AML-193 (cell line): ENCODE measurements at regions not wholly inside any gene's neighbourhood (a gene's known extent, or its start where the extent isn't known, plus 50 kb on each side); places are given as distances from the start of the nearest gene placed in this dataset.

Experiments
- DNase-seq, 2 experiments: peaks; one replicate each; lab custom pipeline; 2025; lab: John Stamatoyannopoulos, UW

DNA sequence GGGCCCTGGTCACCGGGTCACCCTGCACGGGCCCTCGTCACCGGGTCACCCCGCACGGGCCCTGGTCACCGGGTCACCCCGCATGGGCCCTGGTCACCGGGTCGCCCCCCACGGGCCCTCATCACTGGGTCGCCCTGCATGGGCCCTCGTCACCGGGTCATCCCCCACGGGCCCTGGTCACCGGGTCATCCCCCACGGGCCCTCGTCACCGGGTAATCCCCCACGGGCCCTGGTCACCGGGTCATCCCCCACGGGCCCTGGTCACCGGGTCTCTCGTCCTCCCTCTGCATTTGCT, 77.6 kb downstream of the RIPK4 start:
- no peak for DNase-seq

DNA sequence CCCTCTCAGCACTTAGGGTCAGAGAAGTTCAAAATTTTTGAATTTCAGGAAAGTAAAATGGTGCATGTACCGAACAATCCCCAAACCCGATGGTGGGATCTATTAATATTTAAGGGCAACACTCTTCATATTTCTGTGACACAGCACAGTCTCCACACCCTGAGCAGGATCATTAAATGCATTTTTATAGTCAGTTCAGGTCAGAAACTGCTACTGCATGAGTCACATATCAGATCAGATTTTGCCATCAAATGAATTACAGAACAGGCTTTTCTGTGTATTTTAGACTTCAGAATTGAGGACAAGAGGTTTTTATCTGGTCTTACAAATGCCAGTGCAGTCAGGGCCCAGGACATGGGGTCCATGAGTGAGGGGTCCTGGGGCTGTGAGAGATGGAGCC, 79.2 kb downstream of the RIPK4 start:
- DNase-seq = no peak

DNA sequence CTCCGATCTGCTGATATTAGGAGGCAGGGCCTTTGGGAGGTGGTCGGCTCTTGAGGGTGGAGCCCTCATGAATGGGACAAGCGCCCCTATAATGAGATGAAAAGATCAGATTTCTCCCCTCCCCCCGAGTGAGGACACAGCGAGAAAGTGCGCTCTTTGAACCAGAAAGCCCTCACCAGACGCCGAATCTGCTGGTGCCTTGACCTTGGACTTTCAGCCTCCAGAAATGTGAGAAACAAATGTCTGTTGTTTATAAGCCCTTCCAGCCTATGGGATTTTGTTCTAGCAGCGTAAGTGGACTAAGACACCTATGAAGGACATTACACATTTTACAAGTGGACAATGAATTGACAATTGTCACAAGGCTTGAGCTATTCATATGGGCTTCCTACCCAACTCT, 80.2 kb downstream of the RIPK4 start:
- DNase-seq = no peak

DNA sequence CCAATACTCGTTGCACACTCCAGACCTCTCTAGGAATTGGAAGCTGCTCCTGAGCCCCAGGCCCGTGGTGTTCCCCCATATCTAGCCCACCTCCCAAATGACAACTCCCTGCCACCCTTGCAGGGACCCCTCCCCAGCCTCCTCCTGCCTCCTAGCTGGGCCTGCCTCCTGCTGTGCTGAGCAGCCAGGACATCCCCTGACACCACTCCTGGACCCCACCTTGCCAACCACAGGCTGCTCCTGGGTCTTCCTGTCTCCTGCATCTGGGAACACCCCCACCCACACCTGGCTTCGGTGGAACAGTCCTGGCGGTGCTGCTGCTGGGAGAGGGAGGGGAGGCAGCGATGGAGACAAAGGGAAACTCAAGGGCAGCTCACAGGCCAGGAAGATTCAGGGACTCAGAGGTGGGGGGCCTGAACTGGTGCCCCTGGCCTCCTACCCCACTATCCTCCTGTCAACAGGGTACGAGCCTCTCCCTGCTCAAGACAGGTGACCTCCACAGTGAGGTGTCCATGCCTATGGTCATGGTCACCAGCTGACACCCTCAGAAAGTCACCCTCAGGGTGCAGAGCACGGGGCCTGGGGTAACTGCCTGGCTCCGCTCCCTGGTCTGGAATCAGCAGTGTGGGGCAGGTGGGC, 81.2 kb downstream of the RIPK4 start:
- DNase-seq = no peak

DNA sequence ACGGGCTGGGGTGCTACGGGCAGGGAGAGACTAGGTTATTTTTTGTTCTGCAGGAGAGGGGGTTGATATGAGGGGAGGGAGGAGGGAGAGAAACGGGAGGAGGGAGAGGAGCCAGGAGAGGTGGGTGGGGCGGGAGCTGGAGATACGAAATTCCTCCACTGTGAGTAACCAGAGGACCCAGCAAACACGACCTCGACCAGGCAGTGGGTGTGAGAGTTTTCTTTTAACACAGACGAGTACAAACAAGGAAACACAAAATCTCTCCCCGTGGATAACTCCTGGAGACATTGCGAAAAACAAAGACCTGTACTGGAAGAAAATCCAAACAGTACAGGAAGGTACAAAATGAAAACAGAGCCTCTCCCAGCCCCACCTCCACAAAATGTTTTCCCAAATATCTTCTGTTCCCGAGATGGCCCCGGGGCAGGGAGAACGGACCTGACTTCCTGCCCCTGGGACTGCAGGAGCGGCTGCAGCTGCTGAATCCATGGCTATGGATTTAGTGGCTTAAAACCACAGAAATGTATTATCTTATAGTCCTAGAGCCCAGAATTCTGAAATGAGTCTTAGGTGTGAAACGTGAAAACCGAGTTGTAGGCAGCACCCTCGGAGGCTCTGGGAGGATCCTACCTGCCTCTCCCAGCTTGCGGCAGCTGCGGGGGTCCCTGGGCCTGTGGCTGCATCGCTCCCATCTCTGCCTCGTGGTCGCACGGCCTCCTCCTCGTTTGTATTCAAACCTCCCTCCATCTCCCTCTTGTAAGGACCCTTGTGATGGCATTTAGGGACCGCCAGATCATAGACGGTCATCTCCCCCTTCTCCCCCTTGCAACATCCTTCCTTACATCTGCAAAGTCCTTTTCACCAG, 82.2 kb downstream of the RIPK4 start:
- no peak for DNase-seq

DNA sequence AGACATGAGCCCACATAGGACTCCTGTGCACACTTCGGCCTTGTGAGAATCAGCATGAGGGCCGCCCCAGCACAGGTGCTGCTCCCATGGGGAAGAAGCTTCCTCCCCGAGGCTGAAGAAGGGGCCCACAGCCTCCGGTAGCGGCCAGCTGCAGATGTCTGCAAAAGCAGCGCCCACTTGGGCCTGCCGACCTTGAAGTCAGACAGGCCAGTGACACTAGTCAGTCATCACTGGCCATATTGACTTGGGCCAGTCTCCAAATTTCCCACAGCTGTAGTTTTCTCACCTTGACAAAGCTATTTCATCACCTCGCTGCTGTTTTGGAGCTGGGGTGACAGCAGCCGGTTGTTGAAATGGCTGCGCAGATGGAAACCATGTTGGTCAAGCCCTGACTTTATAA, 83.0 kb downstream of the RIPK4 start:
- DNase-seq = no peak

DNA sequence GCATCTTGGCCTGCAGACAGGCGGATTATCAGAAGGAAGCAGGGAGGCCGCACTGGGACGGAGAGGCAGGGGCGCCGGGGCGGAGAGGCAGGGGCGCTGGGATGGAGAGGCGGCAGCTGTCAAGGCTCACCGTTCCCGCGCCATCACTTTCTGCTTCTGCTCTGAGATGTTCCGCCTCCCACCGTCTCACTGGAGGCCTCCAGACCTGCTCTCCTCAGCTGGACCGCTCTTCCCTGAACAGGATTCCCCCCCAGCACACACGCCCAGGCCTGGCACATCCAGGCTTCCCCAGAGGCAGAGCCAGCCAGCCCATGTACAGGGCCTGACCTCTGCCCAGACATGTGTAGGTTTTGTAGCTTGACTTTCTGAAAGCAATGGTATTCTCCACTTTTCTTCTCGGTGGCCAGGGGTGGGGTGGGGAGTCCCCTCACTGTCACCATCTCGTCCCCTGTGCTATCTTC, 84.1 kb downstream of the RIPK4 start:
- no peak for DNase-seq

DNA sequence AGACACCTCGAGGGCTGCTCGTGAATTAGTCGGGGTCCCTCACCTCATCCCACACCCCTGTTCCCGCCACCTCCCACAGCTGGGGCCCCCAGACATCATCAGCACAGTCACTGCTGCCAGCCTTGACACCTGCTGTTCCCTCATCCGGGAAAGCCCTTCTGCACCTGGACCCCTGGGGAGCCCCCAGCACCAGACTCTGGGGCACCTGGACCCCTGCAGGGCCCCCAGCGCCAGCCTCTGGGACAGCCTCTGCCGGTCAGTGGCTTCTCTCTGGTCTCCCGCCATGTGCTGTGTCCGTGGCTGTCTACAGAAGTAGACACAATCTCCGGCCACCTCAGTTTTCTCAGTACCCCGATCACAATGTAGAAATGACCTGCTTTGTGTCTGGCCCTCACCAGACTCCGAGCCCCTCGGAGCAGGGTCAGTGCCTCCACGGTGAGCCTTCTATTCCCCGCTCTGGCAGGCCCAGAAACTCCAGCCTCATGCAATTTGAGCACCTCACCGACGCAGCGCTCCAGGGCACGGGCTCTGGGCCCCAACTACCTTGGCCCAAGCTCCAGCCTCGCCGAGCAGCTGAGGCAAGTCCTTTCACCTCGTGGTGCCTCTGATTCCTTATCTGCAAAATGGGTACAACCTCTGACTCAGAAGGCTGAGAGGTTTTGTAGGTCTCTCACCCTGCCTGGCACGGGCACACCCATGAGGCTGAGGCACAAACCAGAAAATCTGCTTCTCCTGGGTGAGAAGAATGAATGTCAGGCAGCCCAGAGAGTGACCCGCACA, 84.7 kb downstream of the RIPK4 start:
- DNase-seq = no peak

DNA sequence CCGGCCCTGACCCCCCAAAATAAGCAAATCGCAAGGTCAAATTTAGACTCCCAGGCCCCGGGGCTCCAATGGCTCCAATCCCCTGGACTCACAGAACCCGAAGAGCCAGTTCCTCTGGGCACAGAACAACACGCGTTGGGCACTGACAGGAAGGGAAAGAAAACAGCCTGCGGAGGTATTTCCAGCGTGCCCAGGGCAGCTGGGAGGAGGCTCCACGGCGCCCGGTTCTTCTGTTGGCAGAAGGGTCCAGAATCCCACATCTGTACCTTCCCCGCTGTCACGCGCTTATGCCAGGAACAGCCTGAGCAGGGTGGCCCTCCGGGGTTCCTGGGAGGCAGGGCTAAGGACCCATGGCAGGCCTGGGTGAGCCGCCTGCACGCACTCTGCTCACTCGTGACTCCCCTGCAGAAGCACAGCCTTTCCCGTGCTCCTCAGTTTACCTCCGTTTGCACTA, 85.5 kb downstream of the RIPK4 start:
- no peak for DNase-seq

DNA sequence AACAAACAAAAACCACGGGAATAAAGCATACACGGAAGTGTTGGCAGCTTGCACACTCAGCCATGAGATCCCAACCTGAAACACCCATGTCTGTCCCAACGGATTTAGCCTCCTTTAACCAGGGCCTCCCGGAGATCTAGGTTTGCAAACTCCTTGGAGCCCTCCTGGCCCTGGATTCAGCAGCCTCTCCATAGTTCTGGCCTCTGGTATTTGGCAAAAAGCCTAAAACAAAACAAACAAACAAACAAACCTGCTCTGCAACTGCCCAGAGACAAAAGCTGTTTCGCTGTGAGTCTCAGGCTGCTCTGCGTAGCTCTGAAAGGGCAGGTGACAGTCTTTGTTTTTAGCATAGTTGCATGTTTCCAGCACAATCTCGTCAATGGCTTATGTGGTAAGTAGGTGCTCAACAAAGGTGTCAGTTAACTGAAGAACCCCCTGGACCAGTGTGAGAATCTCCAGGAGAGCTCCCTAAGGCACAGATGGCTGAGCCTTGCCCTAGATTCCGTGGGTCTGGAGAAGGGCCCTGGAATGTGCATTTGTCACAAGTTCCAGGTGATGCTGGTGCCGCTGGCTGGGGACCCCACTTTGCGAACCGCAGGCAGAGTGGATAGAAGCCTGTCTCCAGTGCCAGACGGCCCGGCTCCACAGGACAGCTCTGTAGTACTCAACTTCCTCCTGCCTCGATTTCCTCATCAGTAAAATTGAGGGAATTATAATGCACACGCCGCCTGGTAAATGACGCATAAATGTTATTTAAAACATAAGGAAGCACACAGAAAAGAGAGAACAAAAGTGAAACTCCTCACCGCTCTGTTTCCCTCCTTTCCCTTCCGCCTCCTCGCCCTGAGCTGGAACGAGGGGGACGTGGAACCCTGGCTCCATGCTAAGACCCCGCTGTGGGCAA, 86.2 kb downstream of the RIPK4 start:
- DNase-seq = no peak

DNA sequence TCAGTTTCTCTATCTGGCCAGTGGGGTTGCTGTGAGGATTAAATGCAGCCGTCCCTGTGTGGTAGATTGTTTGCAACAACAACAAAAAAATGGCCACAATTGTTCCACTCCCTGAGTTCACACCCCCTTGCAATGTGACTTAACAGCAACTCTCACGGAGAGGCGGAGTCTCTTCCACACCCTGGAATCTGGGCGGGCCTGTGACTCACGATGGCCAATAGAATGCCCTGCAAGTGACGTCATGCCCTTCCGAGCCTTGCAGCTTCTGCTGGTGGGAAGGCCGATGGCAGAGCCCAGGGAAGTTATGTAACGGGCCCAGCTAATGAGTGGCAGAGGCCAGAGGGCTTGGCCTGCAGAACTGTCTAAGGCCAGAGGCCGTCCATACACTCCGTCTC, 87.9 kb downstream of the RIPK4 start:
- DNase-seq = no peak

DNA sequence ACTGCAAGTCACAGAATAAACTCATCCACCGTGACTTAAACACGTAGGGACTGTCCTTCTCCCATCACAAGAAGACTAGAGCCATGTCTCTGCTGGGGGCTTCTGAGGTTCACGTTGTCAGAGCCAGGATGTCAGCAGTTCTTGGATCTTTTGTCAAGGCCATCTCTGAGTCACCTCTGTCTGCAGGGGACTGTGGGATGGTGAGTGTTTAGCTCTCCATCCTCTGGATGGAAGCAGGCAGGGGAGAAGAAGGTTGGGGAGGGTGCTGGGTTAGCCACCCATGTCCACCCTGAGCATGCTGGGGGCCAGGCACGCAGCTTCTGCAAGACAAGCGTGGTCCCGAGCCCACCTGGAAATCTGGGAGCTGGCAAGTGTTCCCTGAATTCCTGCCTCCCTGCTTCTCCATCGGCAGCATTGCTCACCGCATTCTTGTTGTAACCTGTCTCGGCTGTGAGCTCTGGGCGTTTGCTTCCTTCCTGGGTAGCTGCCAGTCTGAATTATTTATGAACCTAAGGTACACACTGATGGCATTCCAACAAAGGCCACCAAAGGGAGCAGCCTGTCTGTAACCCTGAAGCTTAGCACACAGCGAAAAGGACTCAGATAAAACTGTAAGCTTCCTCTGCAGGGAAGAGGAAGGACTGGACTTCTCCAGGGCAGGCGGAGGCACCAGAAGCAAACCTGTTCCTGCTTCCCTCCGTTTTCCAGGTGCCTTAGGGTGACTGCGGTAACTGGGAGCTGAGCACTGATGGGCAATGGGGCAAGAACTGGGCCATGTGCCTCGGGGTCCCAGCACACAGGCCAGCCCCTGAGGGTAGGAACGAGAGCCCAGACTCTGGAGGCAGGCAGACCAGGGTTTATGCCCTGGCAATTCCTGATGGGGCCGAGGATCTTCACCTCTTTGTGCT, 88.6 kb downstream of the RIPK4 start:
- no peak for DNase-seq

DNA sequence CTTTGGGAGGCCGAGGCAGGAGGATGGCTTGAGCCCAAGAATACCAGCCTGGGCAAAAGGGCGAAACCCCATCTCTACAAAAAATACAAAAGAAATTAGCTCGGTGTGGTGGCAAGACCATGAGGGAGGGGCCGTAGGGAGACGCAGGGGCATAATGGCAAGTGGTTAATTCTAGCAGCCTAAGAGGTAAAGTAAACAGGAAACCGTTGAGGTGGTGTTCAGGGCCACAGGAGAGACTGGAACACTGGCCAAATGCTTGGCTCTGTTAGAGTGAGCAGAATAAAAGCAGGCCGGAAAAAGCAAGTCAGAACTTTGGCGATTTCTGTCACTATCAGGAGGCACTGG, 89.2 kb downstream of the RIPK4 start:
- DNase-seq = no peak

DNA sequence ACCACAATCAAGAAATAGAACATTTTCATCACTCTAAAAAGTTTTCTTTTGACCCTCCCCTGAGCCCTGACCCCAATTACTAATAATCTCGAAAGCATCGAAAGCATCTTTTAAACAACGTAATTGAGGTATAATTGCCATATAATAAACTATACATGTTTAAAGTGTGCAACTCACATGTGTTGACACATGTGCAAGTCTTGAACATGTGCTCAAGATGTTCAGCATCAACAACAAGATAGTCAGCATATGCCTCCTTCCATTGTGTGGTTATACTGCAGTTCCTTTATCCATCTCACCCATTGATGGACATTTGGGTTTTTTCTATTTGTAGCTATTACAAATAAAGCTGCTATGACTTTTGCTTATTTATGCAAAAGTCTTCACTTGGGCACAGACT, 90.7 kb downstream of the RIPK4 start:
- no peak for DNase-seq

DNA sequence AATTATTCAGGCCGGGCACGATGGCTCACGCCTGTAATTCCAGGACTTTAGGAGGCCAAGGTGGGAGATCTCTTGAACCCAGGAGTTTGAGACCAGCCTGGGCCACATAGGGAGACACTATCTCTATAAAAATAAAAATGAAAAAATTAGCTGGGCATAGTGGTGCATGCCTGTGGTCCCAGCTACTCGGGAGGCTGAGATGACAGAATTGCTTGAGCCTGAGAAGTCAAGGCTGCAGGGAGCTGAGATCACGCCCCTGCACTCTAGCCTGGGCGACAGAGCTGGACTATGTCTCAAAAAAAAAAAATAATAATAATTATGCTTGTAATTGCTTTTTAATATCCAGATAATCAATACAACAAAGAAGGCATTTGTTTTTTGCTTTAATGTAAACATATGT, 91.3 kb downstream of the RIPK4 start:
- DNase-seq = no peak

DNA sequence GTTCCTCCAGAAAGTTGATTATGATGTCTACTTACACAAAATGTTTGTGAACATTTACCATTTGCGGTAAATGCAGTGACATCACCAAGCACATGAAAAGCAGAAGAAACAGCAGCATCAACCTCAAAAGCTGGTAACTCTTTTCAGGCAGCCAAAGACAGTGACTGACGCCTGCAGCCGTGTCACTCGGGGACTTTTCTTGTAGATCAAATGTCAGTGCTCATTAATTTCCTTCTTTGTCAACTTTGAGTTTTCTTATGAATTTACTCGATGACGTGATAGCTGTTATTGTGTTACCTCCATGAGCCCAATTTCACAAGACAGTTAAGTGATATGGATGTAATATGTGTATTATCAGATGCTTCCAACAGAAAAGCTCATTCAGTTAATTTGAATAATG, 92.5 kb downstream of the RIPK4 start:
- no peak for DNase-seq

DNA sequence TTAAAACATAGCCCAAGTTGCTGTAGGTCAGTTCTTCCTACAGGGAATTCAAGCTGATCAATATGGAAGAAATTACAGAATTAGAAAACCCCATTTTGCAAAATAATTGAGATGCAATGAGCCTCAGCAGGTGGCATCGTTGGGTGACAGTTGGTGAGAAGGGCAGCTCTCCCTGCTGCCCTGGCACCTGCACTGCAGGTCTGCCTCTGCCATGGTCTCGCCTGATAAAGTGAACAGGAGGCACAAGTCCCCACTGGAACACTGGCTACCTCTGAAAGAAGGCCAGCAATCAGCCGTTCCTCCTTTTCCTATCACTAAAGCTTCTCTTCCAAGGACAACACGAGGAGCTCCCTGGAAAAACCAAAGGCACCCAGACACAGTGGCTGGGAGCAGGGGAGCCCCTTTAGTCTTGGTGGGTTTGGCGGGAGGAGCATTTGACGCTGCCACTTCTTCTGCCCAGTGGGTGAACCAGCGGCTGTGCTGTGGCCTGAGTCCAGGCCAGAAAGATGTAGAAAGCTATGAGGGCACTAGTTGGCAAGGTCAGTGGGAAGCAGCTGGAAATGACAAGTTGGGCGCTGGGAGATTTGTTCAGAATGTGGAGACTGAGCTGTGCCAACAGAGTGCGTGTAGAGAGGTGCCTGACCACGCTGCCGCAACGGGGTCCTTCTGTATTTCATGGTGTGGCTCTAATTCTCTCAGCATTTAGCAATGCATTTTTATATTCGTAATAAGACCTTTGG, 93.1 kb downstream of the RIPK4 start:
- no peak for DNase-seq

DNA sequence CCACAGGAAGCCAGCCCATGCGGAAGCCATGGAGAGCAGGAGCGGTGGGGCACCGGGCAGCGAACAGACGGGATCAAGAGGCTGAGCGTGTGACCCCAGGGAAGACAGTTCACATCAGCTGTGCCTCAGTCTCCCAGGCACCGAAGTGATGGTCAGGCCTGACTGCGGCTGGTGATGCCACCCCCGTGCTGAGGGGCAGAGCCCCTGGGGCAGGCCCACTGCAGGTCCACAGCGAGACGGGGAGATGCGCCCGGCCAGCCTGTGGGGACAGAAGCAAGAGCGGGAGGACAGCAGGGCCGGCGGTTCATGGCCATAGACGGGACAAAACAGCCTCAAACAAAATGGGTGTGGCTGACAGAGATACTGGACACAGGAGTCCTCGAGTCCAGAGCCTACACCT, 93.8 kb downstream of the RIPK4 start:
- DNase-seq = no peak

DNA sequence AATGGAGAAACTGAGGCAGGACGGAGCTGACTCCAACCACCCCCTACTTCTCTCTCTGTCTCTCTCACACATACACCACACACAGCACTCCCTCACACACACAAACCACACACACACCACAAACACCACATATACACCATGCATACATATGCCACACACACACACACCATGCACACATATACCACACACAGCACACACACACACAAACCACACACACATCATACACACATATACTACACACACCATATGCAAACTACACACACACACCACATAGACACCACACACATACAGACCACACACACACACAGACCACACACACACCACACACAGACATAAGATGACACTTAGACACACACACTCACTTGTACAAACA, 94.3 kb downstream of the RIPK4 start:
- no peak for DNase-seq

DNA sequence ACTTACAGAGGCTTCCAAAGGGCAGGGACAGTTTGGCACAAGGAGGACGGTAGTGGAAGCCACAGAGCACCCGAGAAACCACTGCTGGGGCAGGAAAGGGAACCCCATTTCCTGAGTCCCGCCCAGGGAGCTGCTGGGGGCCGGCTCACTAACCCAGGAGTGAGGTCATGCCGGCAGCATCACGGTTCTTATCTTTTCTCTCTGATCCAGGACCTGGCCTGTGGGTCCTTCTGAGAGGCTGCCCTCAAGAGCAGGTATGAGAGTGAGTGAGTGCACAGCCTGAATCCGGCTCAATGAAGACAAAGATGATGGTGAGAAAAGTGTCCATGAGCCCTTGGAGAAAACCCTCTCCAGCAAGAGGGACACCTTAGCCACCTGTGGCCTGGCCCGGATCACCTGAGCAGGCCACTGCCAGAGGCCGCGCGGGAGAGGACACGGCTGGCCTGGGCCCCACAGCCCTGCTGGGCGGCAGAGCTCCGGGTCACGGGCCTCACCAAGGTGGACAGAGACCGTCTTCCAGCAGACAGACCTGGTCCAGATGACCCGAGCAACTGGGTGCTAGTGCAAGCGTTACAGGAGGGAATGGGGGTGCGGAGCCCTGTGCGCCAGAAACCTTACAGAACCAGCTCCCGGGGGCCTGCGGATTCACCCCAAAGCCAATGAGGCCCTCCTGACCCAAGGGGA, 94.9 kb downstream of the RIPK4 start:
- no peak for DNase-seq
